BLaER1 (cell line): ENCODE measurements at regions not wholly inside any gene's neighbourhood (a gene's known extent, or its start where the extent isn't known, plus 50 kb on each side); places are given as distances from the start of the nearest gene placed in this dataset.

Experiments used
- H3K27ac ChIP-seq: shearing (Covaris generic); formaldehyde crosslinking; 2 replicates; pipeline ENCODE4 v1.8.1; 2022
- H3K27me3 ChIP-seq: shearing (Covaris generic); formaldehyde crosslinking; 2 replicates; pipeline ENCODE4 v1.8.1; 2022
- H3K36me3 ChIP-seq: shearing (Covaris generic); formaldehyde crosslinking; 2 replicates; pipeline ENCODE4 v1.8.1; 2022
- H3K4me1 ChIP-seq: shearing (Covaris generic); formaldehyde crosslinking; 2 replicates; pipeline ENCODE4 v1.8.1; 2022
- H3K4me2 ChIP-seq: shearing (Covaris generic); formaldehyde crosslinking; 2 replicates; pipeline ENCODE4 v1.8.1; 2022
- H3K4me3 ChIP-seq: shearing (Covaris generic); formaldehyde crosslinking; 2 replicates; pipeline ENCODE4 v1.8.1; 2022
- H3K9ac ChIP-seq: shearing (Covaris generic); formaldehyde crosslinking; 2 replicates; pipeline ENCODE4 v1.8.1; 2022
- H3K9me3 ChIP-seq: shearing (Covaris generic); formaldehyde crosslinking; 2 replicates; pipeline ENCODE4 v1.8.1; 2022
- H4K20me1 ChIP-seq: shearing (Covaris generic); formaldehyde crosslinking; 2 replicates; pipeline ENCODE4 v1.8.1; 2022
- Cebpa-rat ChIP-seq: shearing (Covaris generic); IDR thresholded peaks from 2 replicates; pipeline ENCODE4 v1.8.1; 2022

GRCh38 chr6:170157567-170158218 lies 133.2 kb downstream of the DLL1 start:
- H3K4me1 ChIP-seq = peaks cover 56% of the 10 kb centered on the region
- no peak overlapping the region for H3K9ac ChIP-seq
- no peak overlapping the region for H3K27ac ChIP-seq
- H3K36me3 ChIP-seq = peaks cover 8% of the 10 kb centered on the region; the same call in 1 of the 2 replicates
- no peak for TF ChIP-seq Cebpa-rat
- no peaks in the 10 kb centered on the region for H3K27me3 ChIP-seq
- H3K9me3 ChIP-seq = no peaks in the 10 kb centered on the region
- no peak overlapping the region for H3K4me3 ChIP-seq
- 0 out of 2 replicates have a peak, but pooled peaks cover 8% of the 10 kb centered on the region for H4K20me1 ChIP-seq
- H3K4me2 ChIP-seq = peak overlapping the region; percentile 67; the same call in 1 of the 2 replicates

GRCh38 chr6:170156448-170157375 lies 134.2 kb downstream of the DLL1 start:
- peak overlapping the region; percentile 67 for H3K4me2 ChIP-seq
- peaks cover 3% of the 10 kb centered on the region; the same call in 1 of the 2 replicates for H3K27me3 ChIP-seq
- TF ChIP-seq Cebpa-rat = no peak

GRCh38 chr6:170155464-170156196 lies 135.2 kb downstream of the DLL1 start:
- no peak for TF ChIP-seq Cebpa-rat
- Histone ChIP-seq H3K9me3 (no peaks in the 10 kb centered on the region), H3K4me1 (peaks cover 66% of the 10 kb centered on the region), H3K27me3 (peaks cover 3% of the 10 kb centered on the region; the same call in 1 of the 2 replicates), H3K36me3 (peaks cover 8% of the 10 kb centered on the region; the same call in 1 of the 2 replicates), H3K9ac (no peak overlapping the region), H3K4me3 (no peak overlapping the region), H3K4me2 (no peak overlapping the region), H4K20me1 (0 out of 2 replicates have a peak, but pooled peaks cover 8% of the 10 kb centered on the region), H3K27ac (no peak overlapping the region)

More at GRCh38 chr6:170156448-170157375, 134.2 kb downstream of the DLL1 start:
- H3K9me3 ChIP-seq = no peaks in the 10 kb centered on the region
- H3K4me1 ChIP-seq = peaks cover 66% of the 10 kb centered on the region
- no peak overlapping the region for H3K4me3 ChIP-seq
- H3K27ac ChIP-seq = peak overlapping the region; percentile 58
- 0 out of 2 replicates have a peak overlapping the region, but pooled peaks have one; percentile 41 for H3K9ac ChIP-seq
- H3K36me3 ChIP-seq = peaks cover 8% of the 10 kb centered on the region; the same call in 1 of the 2 replicates
- H4K20me1 ChIP-seq = 0 out of 2 replicates have a peak, but pooled peaks cover 8% of the 10 kb centered on the region

- Histone ChIP-seq H3K27me3 (peaks cover 3% of the 10 kb centered on the region; the same call in 1 of the 2 replicates), H3K27ac (no peak overlapping the region), H3K4me1 (peaks cover 73% of the 10 kb centered on the region), H4K20me1 (0 out of 2 replicates have a peak, but pooled peaks cover 8% of the 10 kb centered on the region), H3K9me3 (no peaks in the 10 kb centered on the region), H3K4me2 (peak overlapping the region; percentile 87), H3K36me3 (no peaks in the 10 kb centered on the region), H3K9ac (no peak overlapping the region), H3K4me3 (no peak overlapping the region)
- no peak for TF ChIP-seq Cebpa-rat
Observed at GRCh38 chr6:170153436-170154319, 137.2 kb downstream of the DLL1 start.

- H3K4me3 ChIP-seq = no peak overlapping the region
- no peak overlapping the region for H3K27ac ChIP-seq
- H3K9ac ChIP-seq = no peak overlapping the region
- peak overlapping the region; percentile 87 for H3K4me2 ChIP-seq
- H3K36me3 ChIP-seq = no peaks in the 10 kb centered on the region
- TF ChIP-seq Cebpa-rat = no peak
- H3K9me3 ChIP-seq = no peaks in the 10 kb centered on the region
- H3K4me1 ChIP-seq = peaks cover 80% of the 10 kb centered on the region
- H3K27me3 ChIP-seq = peaks cover 3% of the 10 kb centered on the region; the same call in 1 of the 2 replicates
- H4K20me1 ChIP-seq = 0 out of 2 replicates have a peak, but pooled peaks cover 8% of the 10 kb centered on the region
Observed at GRCh38 chr6:170152989-170153388, 137.9 kb downstream of the DLL1 start.

- Histone ChIP-seq H3K4me2 (peak overlapping the region; percentile 87), H3K9ac (peak overlapping the region; percentile 28; the same call in 1 of the 2 replicates)
Observed at GRCh38 chr6:170152124-170152926, 138.6 kb downstream of the DLL1 start.

GRCh38 chr6:170151804-170152123 lies 139.1 kb downstream of the DLL1 start:
- H3K36me3 ChIP-seq = no peaks in the 10 kb centered on the region
- H3K9ac ChIP-seq = 0 out of 2 replicates have a peak overlapping the region, but pooled peaks have one; percentile 24
- H4K20me1 ChIP-seq = 0 out of 2 replicates have a peak, but pooled peaks cover 4% of the 10 kb centered on the region
- peak overlapping the region; percentile 51; the same call in 1 of the 2 replicates for H3K27ac ChIP-seq
- H3K4me2 ChIP-seq = peak overlapping the region; percentile 87
- H3K4me3 ChIP-seq = 0 out of 2 replicates have a peak overlapping the region, but pooled peaks have one; percentile 39
- peaks cover 85% of the 10 kb centered on the region for H3K4me1 ChIP-seq
- no peaks in the 10 kb centered on the region for H3K9me3 ChIP-seq
- TF ChIP-seq Cebpa-rat = no peak
- peaks cover 3% of the 10 kb centered on the region; the same call in 1 of the 2 replicates for H3K27me3 ChIP-seq

More at GRCh38 chr6:170152124-170152926, 138.6 kb downstream of the DLL1 start:
- H4K20me1 ChIP-seq = 0 out of 2 replicates have a peak, but pooled peaks cover 8% of the 10 kb centered on the region
- H3K36me3 ChIP-seq = no peaks in the 10 kb centered on the region
- H3K27ac ChIP-seq = peak overlapping the region; percentile 51; the same call in 1 of the 2 replicates
- peaks cover 85% of the 10 kb centered on the region for H3K4me1 ChIP-seq
- H3K9me3 ChIP-seq = no peaks in the 10 kb centered on the region
- H3K27me3 ChIP-seq = peaks cover 3% of the 10 kb centered on the region; the same call in 1 of the 2 replicates
- H3K4me3 ChIP-seq = 0 out of 2 replicates have a peak overlapping the region, but pooled peaks have one; percentile 41
- TF ChIP-seq Cebpa-rat = no peak
